ENCODE measurements at regions not wholly inside any gene's neighbourhood (a gene's known extent, or its start where the extent isn't known, plus 50 kb on each side); places are given as distances from the start of the nearest gene placed in this dataset.

DNA sequence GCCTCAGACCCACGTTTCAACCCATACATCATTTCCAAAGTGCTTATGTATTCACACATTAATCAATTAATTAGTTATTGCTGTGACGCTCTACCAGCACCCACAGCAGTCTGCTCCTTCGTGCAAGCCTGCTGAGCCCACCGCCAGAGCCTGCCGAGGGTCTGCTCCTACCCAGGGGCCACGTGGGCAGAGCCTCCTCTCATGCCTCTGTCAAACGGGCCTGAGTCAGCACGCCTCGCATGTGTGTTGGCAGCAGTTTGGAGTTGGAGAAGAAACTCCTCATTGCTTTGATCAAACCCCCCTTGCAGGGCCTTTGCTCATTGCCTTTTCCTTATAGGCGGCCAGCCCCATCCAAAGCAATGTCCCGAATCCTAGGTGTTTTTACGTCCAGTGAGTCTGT, 256.2 kb upstream of the IRX4 start:
- TF ChIP-seq, protein P1, sequence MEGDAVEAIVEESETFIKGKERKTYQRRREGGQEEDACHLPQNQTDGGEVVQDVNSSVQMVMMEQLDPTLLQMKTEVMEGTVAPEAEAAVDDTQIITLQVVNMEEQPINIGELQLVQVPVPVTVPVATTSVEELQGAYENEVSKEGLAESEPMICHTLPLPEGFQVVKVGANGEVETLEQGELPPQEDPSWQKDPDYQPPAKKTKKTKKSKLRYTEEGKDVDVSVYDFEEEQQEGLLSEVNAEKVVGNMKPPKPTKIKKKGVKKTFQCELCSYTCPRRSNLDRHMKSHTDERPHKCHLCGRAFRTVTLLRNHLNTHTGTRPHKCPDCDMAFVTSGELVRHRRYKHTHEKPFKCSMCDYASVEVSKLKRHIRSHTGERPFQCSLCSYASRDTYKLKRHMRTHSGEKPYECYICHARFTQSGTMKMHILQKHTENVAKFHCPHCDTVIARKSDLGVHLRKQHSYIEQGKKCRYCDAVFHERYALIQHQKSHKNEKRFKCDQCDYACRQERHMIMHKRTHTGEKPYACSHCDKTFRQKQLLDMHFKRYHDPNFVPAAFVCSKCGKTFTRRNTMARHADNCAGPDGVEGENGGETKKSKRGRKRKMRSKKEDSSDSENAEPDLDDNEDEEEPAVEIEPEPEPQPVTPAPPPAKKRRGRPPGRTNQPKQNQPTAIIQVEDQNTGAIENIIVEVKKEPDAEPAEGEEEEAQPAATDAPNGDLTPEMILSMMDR (IDR thresholded peaks at IDR 0.05; ENCODE audit: low read depth, low read length) = no peak
- TF ChIP-seq EZH2phosphoT487 (IDR thresholded peaks at IDR 0.05; ENCODE audit: low read depth) = no peak

All from OCI-LY3 (cell line).